GM21717 (cell line): ENCODE measurements at regions not wholly inside any gene's neighbourhood (a gene's known extent, or its start where the extent isn't known, plus 50 kb on each side); places are given as distances from the start of the nearest gene placed in this dataset.
"Not testable (repeated sequence)": the region's sequence is repeated elsewhere in the genome, so short reads cannot be mapped to it uniquely, and the experiment has no call there.

Experiments used
- ATAC-seq: cut with Tn5 transposase; IDR thresholded peaks from one replicate; pipeline ENCODE4 v1.9.1; 2021; ENCODE audit warnings: mild to moderate bottlenecking, moderate library complexity; ENCODE audit not compliant: unreplicated experiment

DNA sequence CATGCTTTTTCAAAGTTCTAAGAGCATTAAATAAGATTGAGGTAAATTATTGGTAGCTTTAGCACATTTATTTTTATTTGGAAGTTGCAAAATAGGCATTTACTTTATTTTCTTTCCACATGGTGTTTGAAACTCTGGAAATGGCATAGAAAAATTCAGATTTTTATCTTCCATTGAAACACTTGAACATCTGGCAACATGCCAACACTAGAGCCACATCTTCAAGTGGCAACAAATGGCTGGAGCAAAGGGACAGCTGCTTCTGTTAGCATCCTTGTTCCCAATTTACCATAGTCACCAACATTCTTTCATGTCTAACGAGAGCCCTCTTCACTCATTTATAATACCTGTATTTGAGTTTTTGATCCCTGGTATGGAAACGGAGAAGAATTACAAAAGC is 539.9 kb downstream of the ZNF608 start:
- no peak for ATAC-seq

DNA sequence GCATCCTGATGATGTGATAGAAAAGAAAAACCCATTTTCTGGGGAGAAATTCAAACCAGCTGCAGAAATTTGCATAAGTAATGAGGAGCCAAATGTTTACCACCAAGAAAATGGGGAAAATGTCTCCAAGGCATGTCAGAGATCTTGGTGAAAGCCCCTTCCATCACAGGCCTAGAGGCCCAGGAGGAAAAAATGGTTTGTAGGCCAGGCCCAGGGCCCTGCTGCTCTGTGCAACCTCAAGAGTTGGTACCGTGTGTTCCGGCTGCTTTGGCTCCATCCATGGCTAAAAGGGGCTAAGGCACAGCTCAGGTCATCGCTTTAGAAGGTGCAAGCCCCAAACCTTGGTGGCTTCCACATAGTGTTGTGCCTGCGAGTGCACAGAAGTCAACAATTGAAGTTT is 543.1 kb downstream of the ZNF608 start:
- ATAC-seq, result no peak

DNA sequence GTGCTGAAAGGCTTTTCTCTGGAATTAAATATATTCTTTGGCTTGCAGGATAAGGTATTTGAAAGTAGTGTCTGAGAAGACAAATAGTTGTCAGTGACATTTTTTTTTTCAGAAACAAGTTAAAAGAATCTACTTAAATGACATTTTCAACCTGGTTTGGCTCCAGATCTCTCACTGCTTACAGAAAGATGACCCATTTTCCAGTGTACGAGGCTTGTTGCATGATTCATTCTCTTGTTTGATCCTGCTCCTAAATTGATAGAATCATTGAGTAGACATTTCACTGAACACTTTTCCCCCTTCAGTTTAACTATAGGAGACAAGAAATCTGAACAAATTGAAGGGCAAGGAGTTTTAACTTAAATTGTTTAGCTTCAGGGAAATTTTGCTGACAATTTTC is 546.1 kb downstream of the ZNF608 start:
- ATAC-seq, result no peak

DNA sequence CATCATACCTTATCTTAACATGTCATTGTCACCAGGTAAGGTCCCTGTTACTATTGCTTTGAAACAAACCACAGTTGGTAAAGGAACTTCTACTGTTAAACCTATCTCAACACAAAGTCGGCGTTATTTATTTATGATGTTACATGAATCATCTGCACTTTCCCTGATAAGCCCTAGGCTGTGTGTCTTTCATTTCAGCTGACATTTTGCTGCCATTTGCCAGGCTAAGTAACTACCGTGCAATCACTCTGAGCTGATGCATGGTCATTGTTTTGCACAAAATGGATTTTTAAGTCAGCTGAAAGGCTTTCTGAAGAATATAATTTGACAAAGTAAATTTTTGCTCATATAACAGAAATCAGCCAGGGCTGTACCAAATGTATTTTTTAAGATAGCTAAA is 546.5 kb downstream of the ZNF608 start:
- ATAC-seq, result no peak

DNA sequence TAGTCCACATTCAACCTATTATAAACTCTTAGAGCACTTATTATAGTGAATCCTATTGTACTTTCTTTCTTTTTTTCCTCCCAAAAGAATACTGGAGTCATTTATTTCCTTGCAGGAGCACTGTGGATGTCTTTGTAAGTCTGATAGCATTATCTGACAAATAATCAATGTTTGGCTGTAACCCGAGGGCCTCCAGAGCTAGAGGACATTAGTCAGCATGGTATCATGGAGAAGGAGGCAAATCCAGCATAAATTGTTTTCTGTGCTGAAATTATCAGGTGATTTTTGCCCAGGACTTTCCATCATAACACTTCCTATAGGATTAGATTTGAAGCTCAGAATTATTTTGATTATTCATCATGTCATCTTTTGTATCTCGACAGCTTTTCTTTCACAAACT is 551.0 kb downstream of the ZNF608 start:
- ATAC-seq, result no peak

DNA sequence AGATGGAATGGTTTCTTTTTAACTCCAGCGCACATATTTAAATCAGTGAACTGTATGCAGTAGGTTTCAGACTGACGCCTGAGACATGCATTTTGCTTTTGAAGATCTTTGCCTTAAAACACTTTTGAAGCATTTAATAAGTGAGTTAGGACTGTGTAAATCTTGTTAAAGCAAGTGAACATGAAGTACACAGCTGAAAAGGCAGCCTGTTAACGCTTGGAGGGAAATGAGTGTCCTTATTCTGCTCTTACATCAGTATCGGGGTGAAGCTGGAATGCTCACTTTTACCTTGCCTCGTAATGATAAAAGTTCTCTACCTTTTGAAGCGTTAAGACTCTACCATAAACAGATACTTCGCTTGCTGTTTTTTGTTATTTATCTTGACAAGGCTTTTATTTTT is 552.2 kb downstream of the ZNF608 start:
- no peak for ATAC-seq

DNA sequence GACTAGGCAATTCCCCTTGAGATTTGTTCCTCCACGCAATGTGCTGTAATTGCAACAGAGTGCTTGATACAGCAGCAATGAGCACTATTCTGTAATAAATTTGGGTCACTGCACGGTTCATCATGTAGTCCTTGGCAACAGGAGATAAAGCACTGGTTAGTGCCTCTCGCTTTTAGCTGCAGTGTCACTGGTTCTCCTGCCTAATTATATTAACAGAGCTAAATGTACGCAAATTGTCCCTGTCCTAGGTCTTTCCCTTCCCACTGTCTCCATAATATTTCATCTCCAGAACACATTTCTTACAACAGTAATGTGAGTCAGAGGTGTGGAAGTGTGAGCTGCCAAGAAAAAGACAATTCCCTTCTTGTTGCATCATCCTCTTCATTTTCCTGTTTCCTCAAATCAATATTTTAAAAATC is 553.1 kb downstream of the ZNF608 start:
- no peak for ATAC-seq

GRCh38 chr5:124192716-124193115 is 553.7 kb downstream of the ZNF608 start:
- no peak for ATAC-seq

- ATAC-seq, result no peak
These were observed 560.7 kb downstream of the ZNF608 start for GRCh38 chr5:124185716-124186115.

GRCh38 chr5:124182133-124182532 is 564.3 kb downstream of the ZNF608 start:
- ATAC-seq, result peak; percentile 91

- no peak for ATAC-seq
These were observed 565.5 kb downstream of the ZNF608 start for GRCh38 chr5:124180875-124181461.

DNA sequence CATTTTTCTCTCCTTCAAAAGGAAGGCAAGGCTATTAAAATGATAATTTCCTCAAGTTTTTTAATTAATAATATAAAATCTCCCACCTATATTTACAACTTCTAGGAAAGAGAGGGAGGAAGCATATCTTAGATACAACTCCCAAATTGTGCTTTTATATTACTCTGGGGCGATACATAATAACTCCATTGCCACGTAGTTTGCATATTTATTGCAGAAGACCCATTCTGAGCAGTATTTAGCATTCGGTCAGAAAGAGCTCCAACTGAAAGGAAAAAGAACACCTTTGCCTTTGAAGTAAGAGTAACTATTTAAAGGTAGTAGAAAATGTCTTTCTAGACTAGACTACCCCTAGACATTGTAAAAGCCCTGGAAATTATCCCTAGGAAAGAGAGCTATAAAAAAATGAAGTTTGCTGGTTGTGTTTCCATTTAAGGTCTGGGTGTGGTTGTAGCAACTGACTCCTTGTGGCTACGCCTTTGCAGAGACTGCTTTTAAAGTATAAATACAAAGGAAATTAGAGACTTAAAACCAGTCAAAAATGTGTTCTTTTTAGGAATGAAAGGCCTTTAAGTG is 566.1 kb downstream of the ZNF608 start:
- ATAC-seq, result no peak

DNA sequence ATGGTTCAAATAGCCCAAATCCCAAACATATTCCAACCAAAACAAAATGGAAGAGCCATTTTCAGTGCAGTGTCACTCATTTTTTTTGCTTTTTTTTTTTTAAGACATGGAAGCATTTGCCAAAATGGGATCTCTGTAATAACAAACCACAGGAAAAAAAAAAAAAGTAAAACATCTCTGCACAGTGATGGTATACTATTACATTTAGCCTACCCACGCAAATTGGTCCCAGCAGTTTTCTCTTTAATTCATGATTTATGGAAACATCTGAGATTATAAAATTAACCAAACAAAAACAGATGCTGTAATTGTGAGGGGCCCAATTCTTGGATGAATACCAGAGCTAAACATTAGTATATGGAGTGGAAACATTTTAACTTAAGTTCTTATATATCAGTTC is 566.6 kb downstream of the ZNF608 start:
- no peak for ATAC-seq

- ATAC-seq, result no peak
These were observed 568.4 kb downstream of the ZNF608 start for GRCh38 chr5:124178050-124178449.

DNA sequence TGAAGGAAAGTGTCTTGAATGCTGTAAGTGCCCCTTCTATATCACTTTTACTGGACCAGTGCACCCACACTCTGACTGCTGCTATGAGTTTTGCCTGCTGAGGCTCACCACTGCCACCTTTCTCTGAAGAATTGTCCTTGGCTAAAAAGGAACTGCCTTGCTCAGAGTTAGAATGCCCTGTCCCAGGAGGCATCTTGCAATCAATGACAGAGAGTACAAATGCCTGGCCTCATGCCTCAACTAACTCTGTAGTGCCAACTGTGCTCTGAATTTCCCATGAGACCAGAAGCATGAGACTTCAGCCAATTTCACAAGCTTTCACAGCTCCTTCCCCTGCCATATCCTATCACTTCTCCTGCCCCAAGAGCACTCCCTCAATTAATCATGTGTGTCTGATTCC is 569.7 kb downstream of the ZNF608 start:
- no peak for ATAC-seq

- no peak for ATAC-seq
These were observed 573.1 kb downstream of the ZNF608 start for GRCh38 chr5:124173386-124173785.

GRCh38 chr5:124172389-124173003 is 573.9 kb downstream of the ZNF608 start:
- no peak for ATAC-seq

DNA sequence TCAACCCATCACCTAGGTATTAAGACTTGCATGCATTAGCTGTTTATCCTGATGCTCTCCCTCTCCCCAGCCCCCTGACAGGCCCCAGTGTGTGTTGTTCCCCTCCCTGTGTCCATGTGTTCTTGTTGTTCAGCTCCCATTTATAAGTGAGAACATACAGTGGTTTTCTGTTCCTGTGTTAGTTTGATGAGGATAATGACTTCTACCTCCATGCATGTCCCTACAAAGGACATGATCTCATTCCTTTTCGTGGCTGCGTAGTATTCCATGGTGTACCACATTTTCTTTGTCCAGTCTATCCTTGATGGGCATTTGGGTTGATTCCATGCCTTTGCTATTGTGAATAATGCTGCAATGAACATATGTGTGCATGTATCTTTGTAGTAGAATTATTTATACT is 578.3 kb downstream of the ZNF608 start:
- ATAC-seq, result not testable (repeated sequence)

DNA sequence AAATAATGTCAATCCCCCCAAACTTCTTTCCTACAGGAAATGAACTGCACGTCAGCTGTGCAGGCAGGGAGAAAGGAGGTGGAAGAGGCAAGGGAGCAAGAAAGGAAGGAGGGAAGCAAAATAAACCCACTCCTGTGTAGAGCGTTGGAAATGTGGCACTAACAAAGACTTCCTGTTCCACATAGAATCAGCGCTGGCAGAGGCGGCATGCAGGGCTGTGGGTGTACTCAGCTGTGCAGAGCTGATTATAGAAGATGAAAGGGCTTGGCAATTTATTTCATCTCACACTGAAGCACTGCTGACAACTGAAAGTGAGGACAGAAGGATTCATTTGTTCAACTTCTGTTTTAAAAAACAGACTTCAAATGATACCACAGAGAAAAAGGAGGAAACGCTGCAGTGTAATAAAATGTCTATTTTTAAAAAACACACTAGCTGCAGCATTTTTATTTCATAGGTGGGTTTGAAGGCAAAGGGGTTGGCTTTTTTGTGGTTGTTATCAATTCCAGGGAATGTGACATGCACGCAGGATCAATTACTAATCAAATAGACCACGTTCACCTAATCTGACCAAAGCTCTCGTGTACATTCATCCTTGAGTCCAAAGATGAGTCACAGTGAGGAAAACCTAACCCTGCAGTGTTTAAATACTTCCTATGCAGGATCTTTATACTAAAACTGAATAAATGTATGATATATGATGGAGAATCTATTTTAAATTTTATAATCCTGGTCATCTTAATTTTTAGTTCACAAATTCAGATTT is 583.5 kb downstream of the ZNF608 start:
- peak; percentile 56 for ATAC-seq

DNA sequence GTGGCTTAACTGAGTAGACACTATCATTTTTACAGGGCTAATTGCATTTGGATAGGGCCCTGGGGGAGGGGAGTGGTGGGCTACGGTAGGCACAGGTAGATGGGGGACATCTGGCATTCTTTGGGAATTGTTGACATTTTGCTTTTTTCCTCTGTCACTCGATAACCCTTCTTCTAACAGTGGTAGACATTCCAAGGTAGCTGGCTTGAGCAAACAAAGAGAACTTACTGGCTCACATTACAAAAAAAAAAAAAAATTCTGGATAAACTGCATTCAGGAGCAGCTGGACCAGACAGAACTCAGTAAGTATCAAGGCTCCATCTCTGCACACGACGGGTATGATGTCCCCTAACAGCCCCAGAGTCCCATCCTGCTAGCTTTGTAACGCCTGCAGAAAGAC is 585.2 kb downstream of the ZNF608 start:
- no peak for ATAC-seq

- ATAC-seq, result peak; percentile 46
These were observed 586.2 kb downstream of the ZNF608 start for GRCh38 chr5:124160265-124160664.

DNA sequence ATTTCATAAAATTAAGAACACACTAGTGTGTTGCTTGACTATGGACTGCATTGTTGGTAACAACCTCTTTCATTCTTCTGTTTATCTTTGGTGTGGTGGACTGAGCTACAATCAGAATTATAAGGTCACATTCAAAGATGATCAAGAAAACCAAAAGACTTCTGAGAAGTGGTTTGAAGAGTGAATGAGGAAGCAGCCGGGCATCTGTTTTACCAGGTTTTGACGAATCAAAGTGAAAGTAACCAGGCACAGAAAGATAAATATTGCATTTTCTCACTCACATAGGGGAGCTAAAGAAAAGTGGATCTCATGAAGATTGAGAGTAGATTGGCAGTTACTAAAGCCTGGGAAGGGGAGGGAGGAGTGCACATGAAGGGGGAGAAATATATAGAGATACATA is 589.1 kb downstream of the ZNF608 start:
- peak; percentile 73 for ATAC-seq
